Adrenal gland (tissue), 9 donors: ENCODE measurements at regions not wholly inside any gene's neighbourhood (a gene's known extent, or its start where the extent isn't known, plus 50 kb on each side); places are given as distances from the start of the nearest gene placed in this dataset.

Experiments
- DNase-seq, 7 donors: peaks; one replicate each; pipeline ENCODE4 v3.0.0-alpha.2; 2019 to 2020
- H3K27ac ChIP-seq, 5 donors: fragments of 200-600 bp; sonication (generic) in 4 of 5; 1 replicate in 3 of 5; 2 replicates in 2 of 5; pipeline versions ENCODE4 v1.5.1 to v1.8.0; 2016 to 2020; ENCODE audit warnings: mild to moderate bottlenecking in 1 of 5
- H3K27me3 ChIP-seq: fragments of 200-600 bp; 2 replicates; pipeline ENCODE4 v1.8.0; 2021
- H3K36me3 ChIP-seq, 2 donors: fragments of 200-600 bp; replicated peaks in 1 of 2; 1 replicate in 1 of 2; 2 replicates in 1 of 2; pipeline versions ENCODE4 v1.5.1 to v1.8.0; 2018 to 2022
- H3K4me1 ChIP-seq, 2 donors: fragments of 200-600 bp; replicated peaks in 1 of 2; 1 replicate in 1 of 2; 2 replicates in 1 of 2; pipeline versions ENCODE4 v1.5.1 to v1.8.0; 2018 to 2021
- H3K4me3 ChIP-seq, 4 donors: fragments of 200-600 bp; sonication (generic) in 3 of 4; one replicate each; pipeline ENCODE4 v1.5.1; 2016 to 2018
- H3K9me3 ChIP-seq, 3 donors: fragments of 200-600 bp; sonication (generic) in 1 of 3; replicated peaks in 1 of 3; 1 replicate in 2 of 3; 2 replicates in 1 of 3; pipeline versions ENCODE4 v1.5.1 to v1.8.0; 2016 to 2021
- CTCF ChIP-seq, 6 experiments: fragments of 450-650 bp in 4 of 6; fragments of 200-600 bp in 2 of 6; sonication (generic) in 1 of 6; IDR thresholded peaks; 1 replicate in 5 of 6; 2 replicates in 1 of 6; pipeline versions ENCODE4 v1.5.1 to v1.8.0; 2016 to 2021; ENCODE audit warnings: antibody characterized with exemption in 6 of 6, mild to moderate bottlenecking in 2 of 6, moderate library complexity in 1 of 6
- POLR2A ChIP-seq, 2 donors: fragments of 450-650 bp; IDR thresholded peaks; one replicate each; pipeline ENCODE4 v1.6.1; 2017; ENCODE audit warnings: antibody characterized with exemption in 2 of 2, mild to moderate bottlenecking in 2 of 2, moderate library complexity in 1 of 2
- WGBS, 4 donors: extraction: QIAGEN DNeasy Blood & Tissue Kit in 2 of 4; methylation state at CpG; one replicate each; pipeline versions ENCODE4 v1.1.5 to v1.1.7; 2013 to 2017; 5-methylcytosine and 5-hydroxymethylcytosine counted together
- intact Hi-C, 2 donors: fragments of 100-400 bp; cut with DNase I; formaldehyde crosslinking; loops; one replicate each; pipeline versions ENCODE4 v1.14.1 to v1.15.0; 2022 to 2023
- donor health status: healthy with polysubstance abuse.
- donor health status: Bipolar disorder and iron deficiency.
- donor health status: DM: yes; HTN: yes; CAD: no.
- donor health status: DM: no; HTN: no; CAD: no.
- donor health status: DM: no; HTN: no; CAD: no.

- H3K27ac ChIP-seq, result no peak overlapping the region
- H3K9me3 ChIP-seq, result no peaks in the 10 kb centered on the region
- no peaks in the 10 kb centered on the region for H3K4me1 ChIP-seq
- DNase-seq, result no peak
- no peak overlapping the region for H3K4me3 ChIP-seq
- H3K27me3 ChIP-seq, result no peaks in the 10 kb centered on the region
- WGBS, 4 donors, result 42 to 49% (median 47%) methylated on average over 2 of the region's 2 CpGs
- intact Hi-C loops, result no loop called here
- H3K36me3 ChIP-seq, result no peaks in the 10 kb centered on the region
- TF ChIP-seq CTCF (IDR thresholded peaks at IDR 0.05) (no peak), POLR2A (IDR thresholded peaks at IDR 0.05) (no peak)
These were observed 544.3 kb downstream of the KCNT2 start for GRCh38 chr1:196063952-196064351.

DNA sequence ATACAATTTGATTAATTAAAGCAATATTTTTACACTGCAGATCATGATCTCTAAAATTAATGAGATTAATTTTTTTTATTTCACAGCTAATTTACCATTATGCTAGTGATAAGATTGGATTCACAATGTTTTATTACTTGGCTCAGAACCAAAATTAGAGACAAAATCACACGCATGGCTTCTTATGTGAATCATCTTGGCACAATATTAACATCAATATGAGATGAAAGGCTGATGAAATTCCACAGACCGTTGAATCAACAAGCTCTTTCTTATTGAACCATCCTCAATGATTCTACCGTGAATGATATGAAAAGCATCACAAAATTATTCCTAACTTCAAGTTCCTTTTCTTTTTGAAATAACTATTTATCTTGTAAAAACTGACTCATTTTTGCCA, 544.9 kb downstream of the KCNT2 start:
- WGBS, 4 donors, result 37 to 51% (median 39%) methylated on average over 3 of the region's 3 CpGs
- TF ChIP-seq CTCF (IDR thresholded peaks at IDR 0.05), result no peak
- TF ChIP-seq POLR2A (IDR thresholded peaks at IDR 0.05), result no peak
- Histone ChIP-seq H3K27ac (no peak overlapping the region), H3K4me3 (no peak overlapping the region), H3K27me3 (no peaks in the 10 kb centered on the region), H3K9me3 (no peaks in the 10 kb centered on the region), H3K4me1 (no peaks in the 10 kb centered on the region), H3K36me3 (no peaks in the 10 kb centered on the region)
- no peak for DNase-seq
- intact Hi-C loops, result no loop called here

DNA sequence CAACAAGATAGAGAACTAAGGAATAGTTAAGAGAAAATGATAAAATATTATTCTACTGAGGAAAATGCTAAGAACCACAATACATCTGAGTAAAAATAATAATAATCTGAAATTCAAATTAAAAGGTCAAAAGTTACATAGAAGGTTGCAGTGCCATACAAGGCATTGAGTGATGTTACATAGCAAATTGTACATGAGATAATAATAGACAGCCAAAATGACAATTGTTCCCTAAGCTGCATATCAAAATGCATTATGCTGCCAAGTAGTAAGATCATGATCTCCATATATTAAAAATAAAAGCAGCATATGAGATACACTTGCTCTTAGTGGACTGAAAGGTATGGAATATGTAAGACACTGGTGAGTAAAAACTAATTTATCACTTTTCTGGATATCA, 547.7 kb downstream of the KCNT2 start:
- intact Hi-C loops, result no loop called here
- no peak for TF ChIP-seq POLR2A (IDR thresholded peaks at IDR 0.05)
- no peak for TF ChIP-seq CTCF (IDR thresholded peaks at IDR 0.05)
- no peaks in the 10 kb centered on the region for H3K4me1 ChIP-seq
- H3K36me3 ChIP-seq, result no peaks in the 10 kb centered on the region
- H3K9me3 ChIP-seq, result no peaks in the 10 kb centered on the region
- H3K27me3 ChIP-seq, result no peaks in the 10 kb centered on the region
- H3K4me3 ChIP-seq, result no peak overlapping the region
- no peak for DNase-seq
- H3K27ac ChIP-seq, result no peak overlapping the region

DNA sequence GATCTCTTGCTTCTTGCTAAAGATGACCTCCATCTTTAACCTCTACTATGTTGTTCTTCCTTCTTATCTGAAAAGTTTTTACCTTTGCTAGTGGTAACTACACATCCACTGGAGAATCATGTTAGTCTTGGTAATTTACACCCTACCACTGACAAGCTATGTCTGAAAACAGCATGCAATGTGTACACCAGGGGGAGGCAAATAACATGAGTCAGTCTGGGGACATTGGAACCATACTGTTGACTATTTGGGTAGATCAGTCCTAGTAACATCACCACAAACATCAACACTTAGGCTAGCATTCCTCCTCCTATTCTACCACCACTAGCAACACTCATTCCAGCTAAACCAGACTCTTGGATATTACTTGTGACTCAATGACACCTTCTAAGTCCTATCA, 549.0 kb downstream of the KCNT2 start:
- H3K4me3 ChIP-seq, result no peak overlapping the region
- TF ChIP-seq CTCF (IDR thresholded peaks at IDR 0.05) (no peak), POLR2A (IDR thresholded peaks at IDR 0.05) (no peak)
- no peaks in the 10 kb centered on the region for H3K4me1 ChIP-seq
- H3K27ac ChIP-seq, result no peak overlapping the region
- intact Hi-C loops, result no loop called here
- no peaks in the 10 kb centered on the region for H3K9me3 ChIP-seq
- no peaks in the 10 kb centered on the region for H3K27me3 ChIP-seq
- DNase-seq, result no peak
- no peaks in the 10 kb centered on the region for H3K36me3 ChIP-seq
